22Rv1 (cell line): ENCODE measurements at regions not wholly inside any gene's neighbourhood (a gene's known extent, or its start where the extent isn't known, plus 50 kb on each side); places are given as distances from the start of the nearest gene placed in this dataset.
A peak's percentile ranks its signal among the peaks of the same experiment; 100 is the strongest.
"Not testable (repeated sequence)": the region's sequence is repeated elsewhere in the genome, so short reads cannot be mapped to it uniquely, and the experiment has no call there.

Source experiments
- H3K27ac ChIP-seq: fragments of 450-650 bp; 2 replicates; pipeline ENCODE4 v1.5.1; 2017
- CTCF ChIP-seq: fragments of 450-650 bp; IDR thresholded peaks from 2 replicates; pipeline ENCODE4 v1.5.1; 2017; ENCODE audit warnings: mild to moderate bottlenecking

GRCh38 chrX:89539150-89539549 lies 382.6 kb upstream of the TGIF2LX start:
- H3K27ac ChIP-seq = not testable (repeated sequence)

GRCh38 chrX:89557146-89557545 lies 364.6 kb upstream of the TGIF2LX start:
- not testable (repeated sequence) for H3K27ac ChIP-seq

GRCh38 chrX:89562079-89562478 lies 359.6 kb upstream of the TGIF2LX start:
- H3K27ac ChIP-seq = not testable (repeated sequence)

GRCh38 chrX:89563107-89563506 lies 358.6 kb upstream of the TGIF2LX start:
- H3K27ac ChIP-seq = not testable (repeated sequence)

- H3K27ac ChIP-seq = not testable (repeated sequence)
Observed at GRCh38 chrX:89567787-89568186, 353.9 kb upstream of the TGIF2LX start.

GRCh38 chrX:89581868-89582267 lies 339.8 kb upstream of the TGIF2LX start:
- H3K27ac ChIP-seq = not testable (repeated sequence)

- H3K27ac ChIP-seq = not testable (repeated sequence)
Observed at GRCh38 chrX:89631858-89632257, 289.9 kb upstream of the TGIF2LX start.

- H3K27ac ChIP-seq = peak overlapping the region; percentile 36
Observed at GRCh38 chrX:89635887-89636286, 285.8 kb upstream of the TGIF2LX start.

- not testable (repeated sequence) for H3K27ac ChIP-seq
Observed at GRCh38 chrX:89658662-89659061, 263.0 kb upstream of the TGIF2LX start.

- H3K27ac ChIP-seq = not testable (repeated sequence)
Observed at GRCh38 chrX:89706481-89706880, 215.2 kb upstream of the TGIF2LX start.

- not testable (repeated sequence) for H3K27ac ChIP-seq
Observed at GRCh38 chrX:89707363-89707927, 214.3 kb upstream of the TGIF2LX start.

GRCh38 chrX:89734367-89734766 lies 187.3 kb upstream of the TGIF2LX start:
- not testable (repeated sequence) for H3K27ac ChIP-seq

GRCh38 chrX:89756466-89756865 lies 165.2 kb upstream of the TGIF2LX start:
- not testable (repeated sequence) for H3K27ac ChIP-seq

- TF ChIP-seq CTCF = peak; percentile 41
- not testable (repeated sequence) for H3K27ac ChIP-seq
Observed at GRCh38 chrX:89757767-89758166, 163.9 kb upstream of the TGIF2LX start.

GRCh38 chrX:89759076-89759685 lies 162.5 kb upstream of the TGIF2LX start:
- H3K27ac ChIP-seq = not testable (repeated sequence)

- not testable (repeated sequence) for H3K27ac ChIP-seq
Observed at GRCh38 chrX:89771639-89772038, 150.1 kb upstream of the TGIF2LX start.

- H3K27ac ChIP-seq = not testable (repeated sequence)
Observed at GRCh38 chrX:89811440-89811839, 110.3 kb upstream of the TGIF2LX start.

- H3K27ac ChIP-seq = not testable (repeated sequence)
Observed at GRCh38 chrX:89839723-89840122, 82.0 kb upstream of the TGIF2LX start.
